Neutrophil (primary cell): ENCODE measurements at regions not wholly inside any gene's neighbourhood (a gene's known extent, or its start where the extent isn't known, plus 50 kb on each side); places are given as distances from the start of the nearest gene placed in this dataset.
"Not testable (repeated sequence)": the region's sequence is repeated elsewhere in the genome, so short reads cannot be mapped to it uniquely, and the experiment has no call there.

ENCODE experiments used
- H3K27ac ChIP-seq: fragments of 200-600 bp; sonication (generic); 2 replicates; pipeline ENCODE4 v1.5.1; 2016; ENCODE audit warnings: mild to moderate bottlenecking, moderate library complexity
- H3K27me3 ChIP-seq: fragments of 200-600 bp; sonication (generic); 2 replicates; pipeline ENCODE4 v1.6.0; 2016; ENCODE audit warnings: mild to moderate bottlenecking
- H3K36me3 ChIP-seq: fragments of 200-600 bp; sonication (generic); 2 replicates; pipeline ENCODE4 v1.5.1; 2017
- H3K4me1 ChIP-seq, 2 experiments: fragments of 200-600 bp in 1 of 2; sonication (generic) in 1 of 2; 1 replicate in 1 of 2; 2 replicates in 1 of 2; pipeline versions ENCODE4 v1.5.1 to v1.6.1; 2013 to 2016; ENCODE audit warnings: low read depth in 1 of 2, low read length in 1 of 2, mild to moderate bottlenecking in 1 of 2, moderate library complexity in 1 of 2; ENCODE audit not compliant: control insufficient read depth in 1 of 2, insufficient read depth in 1 of 2
- H3K4me3 ChIP-seq, 2 experiments: fragments of 200-600 bp in 1 of 2; sonication (generic) in 1 of 2; 1 replicate in 1 of 2; 2 replicates in 1 of 2; pipeline ENCODE4 v1.5.1; 2013 to 2016; ENCODE audit warnings: low read depth in 1 of 2, low read length in 1 of 2, mild to moderate bottlenecking in 1 of 2, moderate library complexity in 1 of 2
- H3K9me3 ChIP-seq: fragments of 200-600 bp; sonication (generic); 2 replicates; pipeline ENCODE4 v1.5.1; 2016
- TF ChIP-seq, protein P1 (sequence below): fragments of 200-600 bp; sonication (generic); IDR thresholded peaks from 2 replicates; pipeline ENCODE4 v1.5.1; 2016; ENCODE audit warnings: antibody characterized with exemption

- Histone ChIP-seq H3K4me3 (no peak overlapping the region), H3K4me1 (peaks cover 4 to 11% of the 10 kb centered on the region in 2 experiments), H3K36me3 (no peaks in the 10 kb centered on the region), H3K9me3 (no peaks in the 10 kb centered on the region), H3K27ac (no peak overlapping the region), H3K27me3 (no peaks in the 10 kb centered on the region)
- TF ChIP-seq, protein P1, sequence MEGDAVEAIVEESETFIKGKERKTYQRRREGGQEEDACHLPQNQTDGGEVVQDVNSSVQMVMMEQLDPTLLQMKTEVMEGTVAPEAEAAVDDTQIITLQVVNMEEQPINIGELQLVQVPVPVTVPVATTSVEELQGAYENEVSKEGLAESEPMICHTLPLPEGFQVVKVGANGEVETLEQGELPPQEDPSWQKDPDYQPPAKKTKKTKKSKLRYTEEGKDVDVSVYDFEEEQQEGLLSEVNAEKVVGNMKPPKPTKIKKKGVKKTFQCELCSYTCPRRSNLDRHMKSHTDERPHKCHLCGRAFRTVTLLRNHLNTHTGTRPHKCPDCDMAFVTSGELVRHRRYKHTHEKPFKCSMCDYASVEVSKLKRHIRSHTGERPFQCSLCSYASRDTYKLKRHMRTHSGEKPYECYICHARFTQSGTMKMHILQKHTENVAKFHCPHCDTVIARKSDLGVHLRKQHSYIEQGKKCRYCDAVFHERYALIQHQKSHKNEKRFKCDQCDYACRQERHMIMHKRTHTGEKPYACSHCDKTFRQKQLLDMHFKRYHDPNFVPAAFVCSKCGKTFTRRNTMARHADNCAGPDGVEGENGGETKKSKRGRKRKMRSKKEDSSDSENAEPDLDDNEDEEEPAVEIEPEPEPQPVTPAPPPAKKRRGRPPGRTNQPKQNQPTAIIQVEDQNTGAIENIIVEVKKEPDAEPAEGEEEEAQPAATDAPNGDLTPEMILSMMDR = no peak
These were observed 90.8 kb upstream of the EEPD1 start for GRCh38 chr7:36062154-36062815.

- Histone ChIP-seq H3K4me3 (no peak overlapping the region), H3K4me1 (peaks cover 28 to 29% of the 10 kb centered on the region in 2 experiments), H3K27ac (no peak overlapping the region), H3K36me3 (no peaks in the 10 kb centered on the region), H3K27me3 (no peaks in the 10 kb centered on the region), H3K9me3 (no peaks in the 10 kb centered on the region)
- TF ChIP-seq, protein P1 = no peak
These were observed 88.4 kb upstream of the EEPD1 start for GRCh38 chr7:36064676-36065075.

DNA sequence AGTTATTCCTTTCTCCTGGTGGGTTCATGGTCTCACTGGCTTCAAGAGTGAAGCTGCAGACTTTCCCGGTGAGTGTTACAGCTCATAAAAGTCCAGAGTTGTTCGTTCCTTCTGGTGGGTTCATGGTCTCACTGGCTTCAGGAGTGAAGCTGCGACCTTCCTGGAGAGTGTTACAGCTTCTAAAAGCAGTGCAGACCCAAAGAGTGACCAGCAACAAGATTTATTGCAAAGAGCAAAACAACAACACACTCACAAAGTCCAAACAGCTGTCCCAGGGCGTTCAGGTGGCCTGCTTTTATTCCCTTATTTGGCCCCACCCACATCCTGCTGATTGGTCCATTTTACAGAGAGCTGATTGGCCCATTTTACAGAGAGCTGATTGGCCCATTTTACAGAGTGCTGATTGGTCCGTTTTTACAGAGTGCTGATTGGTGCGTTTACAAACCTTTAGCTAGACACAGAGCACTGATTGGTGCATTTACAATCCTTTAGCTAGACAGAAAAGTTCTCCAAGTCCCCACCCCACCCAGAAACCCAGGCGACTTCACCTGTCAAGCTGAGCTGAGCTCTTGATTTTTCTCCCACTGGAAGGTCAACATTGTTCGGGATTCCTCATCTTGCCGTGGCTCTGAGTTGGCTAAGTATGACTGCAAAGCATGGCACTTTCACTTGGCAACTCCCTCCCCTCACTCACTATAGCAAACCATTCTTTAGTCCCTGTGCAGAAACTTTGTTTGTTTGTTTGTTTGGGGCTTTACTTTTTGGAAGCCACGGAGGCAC lies 87.3 kb upstream of the EEPD1 start:
- not testable (repeated sequence) for H3K9me3 ChIP-seq, H3K36me3 ChIP-seq

DNA sequence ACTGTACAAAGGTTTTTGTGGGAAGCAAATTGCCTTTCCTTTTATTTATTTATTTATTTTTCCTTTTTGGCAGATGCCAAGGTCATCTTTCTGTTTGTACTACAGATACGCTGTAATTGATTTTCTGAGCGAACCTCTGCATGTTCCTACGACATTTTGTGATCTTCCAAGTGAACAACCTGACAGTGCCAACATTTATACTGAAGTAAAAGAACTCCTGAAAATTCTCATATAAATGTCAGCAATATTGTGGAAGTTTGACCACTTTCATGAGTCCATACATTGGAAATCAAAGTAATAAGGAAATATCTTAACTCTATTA lies 86.8 kb upstream of the EEPD1 start:
- H3K9me3 ChIP-seq = no peaks in the 10 kb centered on the region

More for the DNA sequence above, 87.3 kb upstream of the EEPD1 start:
- H3K27ac ChIP-seq, H3K27me3 ChIP-seq, H3K4me3 ChIP-seq: not testable (repeated sequence)
- H3K4me1 ChIP-seq = peaks cover 29 to 30% of the 10 kb centered on the region in 2 experiments

DNA sequence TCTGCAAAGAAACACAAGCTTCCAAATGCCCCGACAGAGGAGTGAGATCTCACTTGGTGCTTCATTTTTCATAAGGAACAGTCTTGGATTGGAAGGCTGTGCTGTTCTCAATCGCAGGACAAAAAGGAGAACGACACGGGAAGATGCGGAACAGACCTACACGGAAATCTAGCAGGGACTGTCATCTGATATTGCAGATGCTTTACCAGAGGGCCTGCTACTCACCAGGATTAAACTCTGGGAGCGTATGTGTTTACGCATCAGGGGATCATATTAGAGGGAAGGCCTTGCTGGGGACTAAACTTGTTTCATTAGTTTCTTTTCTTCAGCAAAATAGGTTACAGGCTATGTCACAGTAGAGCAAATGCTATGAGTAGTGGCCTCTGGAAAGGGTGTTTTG lies 82.8 kb upstream of the EEPD1 start:
- Histone ChIP-seq H3K27me3 (no peaks in the 10 kb centered on the region), H3K36me3 (no peaks in the 10 kb centered on the region), H3K4me3 (no peak overlapping the region), H3K27ac (no peak overlapping the region), H3K4me1 (peaks cover 29 to 30% of the 10 kb centered on the region in 2 experiments), H3K9me3 (no peaks in the 10 kb centered on the region)
- TF ChIP-seq, protein P1 = no peak

More for the DNA sequence above, 86.8 kb upstream of the EEPD1 start:
- Histone ChIP-seq H3K27ac (no peak overlapping the region), H3K36me3 (no peaks in the 10 kb centered on the region), H3K4me3 (no peak overlapping the region), H3K4me1 (peaks cover 29 to 30% of the 10 kb centered on the region in 2 experiments), H3K27me3 (no peaks in the 10 kb centered on the region)
- TF ChIP-seq, protein P1 = no peak

GRCh38 chr7:36071605-36072004 lies 81.4 kb upstream of the EEPD1 start:
- TF ChIP-seq, protein P1 = no peak
- no peaks in the 10 kb centered on the region for H3K9me3 ChIP-seq
- H3K27me3 ChIP-seq = no peaks in the 10 kb centered on the region
- no peak overlapping the region for H3K4me3 ChIP-seq
- peaks cover 29 to 30% of the 10 kb centered on the region in 2 experiments for H3K4me1 ChIP-seq
- H3K27ac ChIP-seq = no peak overlapping the region
- no peaks in the 10 kb centered on the region for H3K36me3 ChIP-seq
